ENCODE measurements at regions not wholly inside any gene's neighbourhood (a gene's known extent, or its start where the extent isn't known, plus 50 kb on each side); places are given as distances from the start of the nearest gene placed in this dataset.

- no peak overlapping the region for H3K4me3 ChIP-seq
- H3K27me3 ChIP-seq (replicated peaks; ENCODE audit: insufficient read depth): no peaks in the 10 kb centered on the region
- TF ChIP-seq POLR2A (IDR thresholded peaks at IDR 0.05) (no peak), CTCF (IDR thresholded peaks at IDR 0.05) (no peak), POLR2AphosphoS5 (IDR thresholded peaks at IDR 0.05) (no peak)
- no peaks in the 10 kb centered on the region for H3K36me3 ChIP-seq
- no peak overlapping the region for H3K27ac ChIP-seq
- DNase-seq (ENCODE audit: low spot score): no peak
- WGBS: 93% methylated on average over 2 of the region's 2 CpGs
- intact Hi-C loops (cut with DNase I): no loop called here
- no peaks in the 10 kb centered on the region for H3K4me1 ChIP-seq (replicated peaks)
- no peaks in the 10 kb centered on the region for H3K9me3 ChIP-seq
Observed at GRCh38 chr6:49027644-49028043, 435.4 kb downstream of the MMUT start.

- no peak for TF ChIP-seq CTCF (IDR thresholded peaks at IDR 0.05)
- no peak for TF ChIP-seq POLR2A (IDR thresholded peaks at IDR 0.05)
- no peak for TF ChIP-seq POLR2AphosphoS5 (IDR thresholded peaks at IDR 0.05)
- H3K27ac ChIP-seq: no peak overlapping the region
- intact Hi-C loops (cut with DNase I): no loop called here
- DNase-seq (ENCODE audit: low spot score): no peak
- H3K4me3 ChIP-seq: no peak overlapping the region
- 59% methylated on average over 2 of the region's 2 CpGs for WGBS
- H3K27me3 ChIP-seq (replicated peaks; ENCODE audit: insufficient read depth): no peaks in the 10 kb centered on the region
- no peaks in the 10 kb centered on the region for H3K36me3 ChIP-seq
- H3K9me3 ChIP-seq: no peaks in the 10 kb centered on the region
- H3K4me1 ChIP-seq (replicated peaks): no peaks in the 10 kb centered on the region
Observed at GRCh38 chr6:49025273-49026240, 437.5 kb downstream of the MMUT start.

GRCh38 chr6:49004801-49005200 lies 458.3 kb downstream of the MMUT start:
- H3K9me3 ChIP-seq: no peaks in the 10 kb centered on the region
- H3K27ac ChIP-seq: no peak overlapping the region
- TF ChIP-seq POLR2AphosphoS5 (IDR thresholded peaks at IDR 0.05) (no peak), POLR2A (IDR thresholded peaks at IDR 0.05) (no peak), CTCF (IDR thresholded peaks at IDR 0.05) (no peak)
- H3K4me1 ChIP-seq (replicated peaks): no peaks in the 10 kb centered on the region
- 66% methylated on average over 2 of the region's 2 CpGs for WGBS
- H3K27me3 ChIP-seq (replicated peaks; ENCODE audit: insufficient read depth): no peaks in the 10 kb centered on the region
- DNase-seq (ENCODE audit: low spot score): no peak
- intact Hi-C loops (cut with DNase I): no loop called here
- no peak overlapping the region for H3K4me3 ChIP-seq
- no peaks in the 10 kb centered on the region for H3K36me3 ChIP-seq

- TF ChIP-seq CTCF (IDR thresholded peaks at IDR 0.05): no peak
- no peak for TF ChIP-seq POLR2AphosphoS5 (IDR thresholded peaks at IDR 0.05)
- no peak for TF ChIP-seq POLR2A (IDR thresholded peaks at IDR 0.05)
- Histone ChIP-seq H3K9me3 (no peaks in the 10 kb centered on the region), H3K27me3 (replicated peaks; ENCODE audit: insufficient read depth) (no peaks in the 10 kb centered on the region), H3K27ac (no peak overlapping the region), H3K36me3 (no peaks in the 10 kb centered on the region), H3K4me3 (no peak overlapping the region), H3K4me1 (replicated peaks) (no peaks in the 10 kb centered on the region)
- intact Hi-C loops (cut with DNase I): no loop called here
- DNase-seq (ENCODE audit: low spot score): no peak
- WGBS: 44% methylated on average over 3 of the region's 3 CpGs
Observed at GRCh38 chr6:49003348-49003747, 459.7 kb downstream of the MMUT start.

Data from prostate gland (tissue), 2 donors.